WTC11 (cell line): ENCODE measurements at regions not wholly inside any gene's neighbourhood (a gene's known extent, or its start where the extent isn't known, plus 50 kb on each side); places are given as distances from the start of the nearest gene placed in this dataset.

Experiments used
- ATAC-seq: fragments of 200-7000 bp; cut with Tn5 transposase; 2 replicates; pipeline ENCODE4 v1.10.0; 2021; ENCODE audit warnings: mild to moderate bottlenecking, moderate library complexity
- CTCF ChIA-PET: fragments of 300-600 bp; sonication (Branson Sonifier 250); formaldehyde crosslinking; loops from one replicate; lab custom pipeline; 2021; ENCODE audit warnings: antibody characterized with exemption; lab: Charles Lee
- POLR2A ChIA-PET: fragments of 350-600 bp; sonication (Branson Sonifier 250); formaldehyde crosslinking; loops from one replicate; lab custom pipeline; 2021; ENCODE audit warnings: antibody characterized with exemption; lab: Charles Lee
- DNase-seq: peaks from one replicate; pipeline ENCODE4 v3.0.0; 2021; ENCODE audit warnings: low spot score
- H3K27ac Mint-ChIP-seq: 2 replicates; pipeline ENCODE4 v1.8.0; 2021; ENCODE audit warnings: mixed read lengths
- H3K27me3 Mint-ChIP-seq: 2 replicates; pipeline ENCODE4 v1.8.0; 2021; ENCODE audit warnings: low read depth, mild to moderate bottlenecking, moderate library complexity, mixed read lengths
- H3K36me3 Mint-ChIP-seq: 2 replicates; pipeline ENCODE4 v1.8.0; 2021; ENCODE audit warnings: mixed read lengths
- H3K4me1 Mint-ChIP-seq: 2 replicates; pipeline ENCODE4 v1.8.0; 2022; ENCODE audit warnings: mixed read lengths
- H3K4me3 Mint-ChIP-seq: 2 replicates; pipeline ENCODE4 v1.8.0; 2021; ENCODE audit warnings: mild to moderate bottlenecking, moderate library complexity, mixed read lengths
- H3K9me3 Mint-ChIP-seq: 2 replicates; pipeline ENCODE4 v1.8.0; 2021; ENCODE audit warnings: mixed read lengths
- ATF1 ChIP-seq: sonication (generic); formaldehyde crosslinking; IDR thresholded peaks from 2 replicates; pipeline ENCODE4 v1.8.1; 2023; ENCODE audit warnings: mild to moderate bottlenecking, moderate library complexity, missing genetic modification reagents
- CBFB ChIP-seq: sonication (generic); formaldehyde crosslinking; IDR thresholded peaks from 2 replicates; pipeline ENCODE4 v1.8.1; 2022; ENCODE audit warnings: mild to moderate bottlenecking, low read depth, missing genetic modification reagents
- FOXJ3 ChIP-seq: sonication (generic); formaldehyde crosslinking; IDR thresholded peaks from 2 replicates; pipeline ENCODE4 v1.9.0; 2021; ENCODE audit warnings: missing genetic modification reagents, mild to moderate bottlenecking, borderline replicate concordance
- OVOL2 ChIP-seq: fragments of 250-450 bp; sonication (Bioruptor Pico); IDR thresholded peaks from 2 replicates; pipeline ENCODE4 v1.9.0; 2021; ENCODE audit warnings: mild to moderate bottlenecking, borderline replicate concordance
- PRDM15 ChIP-seq: sonication (generic); formaldehyde crosslinking; IDR thresholded peaks from 2 replicates; pipeline ENCODE4 v1.8.0; 2022; ENCODE audit warnings: missing genetic modification reagents
- PREB ChIP-seq: sonication (generic); formaldehyde crosslinking; IDR thresholded peaks from 2 replicates; pipeline ENCODE4 v1.8.1; 2022; ENCODE audit warnings: mild to moderate bottlenecking, missing genetic modification reagents, moderate library complexity, borderline replicate concordance
- SMAD4 ChIP-seq: sonication (generic); formaldehyde crosslinking; IDR thresholded peaks from 2 replicates; pipeline ENCODE4 v1.8.0; 2022; ENCODE audit warnings: mild to moderate bottlenecking, missing genetic modification reagents
- STAT6 ChIP-seq: sonication (generic); formaldehyde crosslinking; conservative IDR thresholded peaks from 2 replicates; pipeline ENCODE4 v1.8.1; 2023; ENCODE audit warnings: mild to moderate bottlenecking, low read depth, missing genetic modification reagents, moderate library complexity
- ZNF425 ChIP-seq: fragments of 250-450 bp; sonication (Bioruptor Pico); conservative IDR thresholded peaks from 2 replicates; pipeline ENCODE4 v1.9.0; 2021; ENCODE audit warnings: mild to moderate bottlenecking
- TF ChIP-seq, protein P1 (sequence below): sonication (generic); formaldehyde crosslinking; IDR thresholded peaks from 2 replicates; pipeline ENCODE4 v1.8.1; 2022; ENCODE audit warnings: low read depth, missing genetic modification reagents, borderline replicate concordance
- TF ChIP-seq, protein P2 (sequence below): fragments of 250-450 bp; sonication (Bioruptor Pico); IDR thresholded peaks from 2 replicates; pipeline ENCODE4 v1.8.0; 2021; ENCODE audit warnings: mild to moderate bottlenecking
- TF ChIP-seq, protein P3 (sequence below): sonication (generic); formaldehyde crosslinking; IDR thresholded peaks from 2 replicates; pipeline ENCODE4 v1.8.1; 2022; ENCODE audit warnings: low read depth, mild to moderate bottlenecking, moderate library complexity, missing genetic modification reagents, borderline replicate concordance
- TF ChIP-seq, protein P4 (sequence below): sonication (generic); formaldehyde crosslinking; IDR thresholded peaks from 2 replicates; pipeline ENCODE4 v1.8.0; 2023; ENCODE audit warnings: missing genetic modification reagents
- TF ChIP-seq, protein P5 (sequence below): sonication (generic); formaldehyde crosslinking; IDR thresholded peaks from 2 replicates; pipeline ENCODE4 v1.8.1; 2023; ENCODE audit warnings: mild to moderate bottlenecking, missing genetic modification reagents, borderline replicate concordance

DNA sequence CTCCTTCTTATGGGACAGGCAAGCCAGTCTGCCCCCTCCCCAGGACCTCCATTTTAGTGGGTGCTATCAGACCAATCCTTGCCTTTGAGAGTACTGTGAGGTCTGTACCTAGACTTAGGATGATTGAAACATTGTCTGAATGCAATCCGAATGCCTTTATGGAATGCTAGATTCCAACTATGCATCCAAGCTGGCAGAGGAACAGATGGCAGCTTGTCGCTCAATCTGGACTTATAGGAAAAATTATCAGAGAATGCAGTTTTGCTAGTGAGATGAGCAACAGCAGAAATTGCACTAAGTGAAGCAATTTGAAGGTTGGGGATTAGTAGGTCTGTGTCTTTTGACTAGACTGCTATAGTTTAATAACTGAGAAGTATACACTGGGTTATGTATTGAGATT is 109.1 kb downstream of the DYRK2 start (continued):
- TF ChIP-seq, protein P1, sequence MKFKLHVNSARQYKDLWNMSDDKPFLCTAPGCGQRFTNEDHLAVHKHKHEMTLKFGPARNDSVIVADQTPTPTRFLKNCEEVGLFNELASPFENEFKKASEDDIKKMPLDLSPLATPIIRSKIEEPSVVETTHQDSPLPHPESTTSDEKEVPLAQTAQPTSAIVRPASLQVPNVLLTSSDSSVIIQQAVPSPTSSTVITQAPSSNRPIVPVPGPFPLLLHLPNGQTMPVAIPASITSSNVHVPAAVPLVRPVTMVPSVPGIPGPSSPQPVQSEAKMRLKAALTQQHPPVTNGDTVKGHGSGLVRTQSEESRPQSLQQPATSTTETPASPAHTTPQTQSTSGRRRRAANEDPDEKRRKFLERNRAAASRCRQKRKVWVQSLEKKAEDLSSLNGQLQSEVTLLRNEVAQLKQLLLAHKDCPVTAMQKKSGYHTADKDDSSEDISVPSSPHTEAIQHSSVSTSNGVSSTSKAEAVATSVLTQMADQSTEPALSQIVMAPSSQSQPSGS (CRISPR knock-in tag): no peak
- TF ChIP-seq PREB (no peak), FOXJ3 (CRISPR knock-in tag) (no peak)
- TF ChIP-seq, protein P2, sequence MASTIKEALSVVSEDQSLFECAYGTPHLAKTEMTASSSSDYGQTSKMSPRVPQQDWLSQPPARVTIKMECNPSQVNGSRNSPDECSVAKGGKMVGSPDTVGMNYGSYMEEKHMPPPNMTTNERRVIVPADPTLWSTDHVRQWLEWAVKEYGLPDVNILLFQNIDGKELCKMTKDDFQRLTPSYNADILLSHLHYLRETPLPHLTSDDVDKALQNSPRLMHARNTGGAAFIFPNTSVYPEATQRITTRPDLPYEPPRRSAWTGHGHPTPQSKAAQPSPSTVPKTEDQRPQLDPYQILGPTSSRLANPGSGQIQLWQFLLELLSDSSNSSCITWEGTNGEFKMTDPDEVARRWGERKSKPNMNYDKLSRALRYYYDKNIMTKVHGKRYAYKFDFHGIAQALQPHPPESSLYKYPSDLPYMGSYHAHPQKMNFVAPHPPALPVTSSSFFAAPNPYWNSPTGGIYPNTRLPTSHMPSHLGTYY (CRISPR knock-in tag): no peak
- TF ChIP-seq, protein P3, sequence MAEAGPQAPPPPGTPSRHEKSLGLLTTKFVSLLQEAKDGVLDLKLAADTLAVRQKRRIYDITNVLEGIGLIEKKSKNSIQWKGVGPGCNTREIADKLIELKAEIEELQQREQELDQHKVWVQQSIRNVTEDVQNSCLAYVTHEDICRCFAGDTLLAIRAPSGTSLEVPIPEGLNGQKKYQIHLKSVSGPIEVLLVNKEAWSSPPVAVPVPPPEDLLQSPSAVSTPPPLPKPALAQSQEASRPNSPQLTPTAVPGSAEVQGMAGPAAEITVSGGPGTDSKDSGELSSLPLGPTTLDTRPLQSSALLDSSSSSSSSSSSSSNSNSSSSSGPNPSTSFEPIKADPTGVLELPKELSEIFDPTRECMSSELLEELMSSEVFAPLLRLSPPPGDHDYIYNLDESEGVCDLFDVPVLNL (CRISPR knock-in tag): no peak

GRCh38 chr12:67758119-67758518 is 109.6 kb downstream of the DYRK2 start:
- Mint-ChIP-seq H3K27me3 (no peaks in the 10 kb centered on the region), H3K4me3 (no peak overlapping the region), H3K9me3 (peaks cover 14% of the 10 kb centered on the region), H3K4me1 (peaks cover 25% of the 10 kb centered on the region), H3K36me3 (peaks cover 4% of the 10 kb centered on the region; the same call in 1 of the 2 replicates), H3K27ac (no peak overlapping the region)
- ATAC-seq (no peak), DNase-seq (no peak)
- CTCF ChIA-PET: no interaction called here
- TF ChIP-seq, protein P4, sequence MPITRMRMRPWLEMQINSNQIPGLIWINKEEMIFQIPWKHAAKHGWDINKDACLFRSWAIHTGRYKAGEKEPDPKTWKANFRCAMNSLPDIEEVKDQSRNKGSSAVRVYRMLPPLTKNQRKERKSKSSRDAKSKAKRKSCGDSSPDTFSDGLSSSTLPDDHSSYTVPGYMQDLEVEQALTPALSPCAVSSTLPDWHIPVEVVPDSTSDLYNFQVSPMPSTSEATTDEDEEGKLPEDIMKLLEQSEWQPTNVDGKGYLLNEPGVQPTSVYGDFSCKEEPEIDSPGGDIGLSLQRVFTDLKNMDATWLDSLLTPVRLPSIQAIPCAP (CRISPR knock-in tag): no peak
- no peak for TF ChIP-seq ATF1 (CRISPR knock-in tag)
- no peak for TF ChIP-seq CBFB
- no peak for TF ChIP-seq STAT6 (CRISPR knock-in tag)
- no peak for TF ChIP-seq SMAD4 (CRISPR knock-in tag)
- POLR2A ChIA-PET: no interaction called here

- H3K9me3 Mint-ChIP-seq: peaks cover 14% of the 10 kb centered on the region
- POLR2A ChIA-PET: no interaction called here
- TF ChIP-seq, protein P5, sequence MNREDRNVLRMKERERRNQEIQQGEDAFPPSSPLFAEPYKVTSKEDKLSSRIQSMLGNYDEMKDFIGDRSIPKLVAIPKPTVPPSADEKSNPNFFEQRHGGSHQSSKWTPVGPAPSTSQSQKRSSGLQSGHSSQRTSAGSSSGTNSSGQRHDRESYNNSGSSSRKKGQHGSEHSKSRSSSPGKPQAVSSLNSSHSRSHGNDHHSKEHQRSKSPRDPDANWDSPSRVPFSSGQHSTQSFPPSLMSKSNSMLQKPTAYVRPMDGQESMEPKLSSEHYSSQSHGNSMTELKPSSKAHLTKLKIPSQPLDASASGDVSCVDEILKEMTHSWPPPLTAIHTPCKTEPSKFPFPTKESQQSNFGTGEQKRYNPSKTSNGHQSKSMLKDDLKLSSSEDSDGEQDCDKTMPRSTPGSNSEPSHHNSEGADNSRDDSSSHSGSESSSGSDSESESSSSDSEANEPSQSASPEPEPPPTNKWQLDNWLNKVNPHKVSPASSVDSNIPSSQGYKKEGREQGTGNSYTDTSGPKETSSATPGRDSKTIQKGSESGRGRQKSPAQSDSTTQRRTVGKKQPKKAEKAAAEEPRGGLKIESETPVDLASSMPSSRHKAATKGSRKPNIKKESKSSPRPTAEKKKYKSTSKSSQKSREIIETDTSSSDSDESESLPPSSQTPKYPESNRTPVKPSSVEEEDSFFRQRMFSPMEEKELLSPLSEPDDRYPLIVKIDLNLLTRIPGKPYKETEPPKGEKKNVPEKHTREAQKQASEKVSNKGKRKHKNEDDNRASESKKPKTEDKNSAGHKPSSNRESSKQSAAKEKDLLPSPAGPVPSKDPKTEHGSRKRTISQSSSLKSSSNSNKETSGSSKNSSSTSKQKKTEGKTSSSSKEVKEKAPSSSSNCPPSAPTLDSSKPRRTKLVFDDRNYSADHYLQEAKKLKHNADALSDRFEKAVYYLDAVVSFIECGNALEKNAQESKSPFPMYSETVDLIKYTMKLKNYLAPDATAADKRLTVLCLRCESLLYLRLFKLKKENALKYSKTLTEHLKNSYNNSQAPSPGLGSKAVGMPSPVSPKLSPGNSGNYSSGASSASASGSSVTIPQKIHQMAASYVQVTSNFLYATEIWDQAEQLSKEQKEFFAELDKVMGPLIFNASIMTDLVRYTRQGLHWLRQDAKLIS (CRISPR knock-in tag): no peak
- TF ChIP-seq OVOL2 (CRISPR knock-in tag) (no peak), ZNF425 (no peak), PRDM15 (no peak)
These were observed 110.0 kb downstream of the DYRK2 start for GRCh38 chr12:67758521-67758920.

More at GRCh38 chr12:67758521-67758920, 110.0 kb downstream of the DYRK2 start:
- no peak overlapping the region for H3K27ac Mint-ChIP-seq
- no peak overlapping the region for H3K4me3 Mint-ChIP-seq
- DNase-seq (no peak), ATAC-seq (no peak)
- H3K36me3 Mint-ChIP-seq: peaks cover 4% of the 10 kb centered on the region; the same call in 1 of the 2 replicates
- CTCF ChIA-PET: no interaction called here
- H3K4me1 Mint-ChIP-seq: peaks cover 25% of the 10 kb centered on the region
- no peaks in the 10 kb centered on the region for H3K27me3 Mint-ChIP-seq
